ENCODE measurements at regions not wholly inside any gene's neighbourhood (a gene's known extent, or its start where the extent isn't known, plus 50 kb on each side); places are given as distances from the start of the nearest gene placed in this dataset.

GRCh38 chr5:168155585-168155984, 135.9 kb upstream of the WWC1 start:
- DNase-seq = no peak
- ATAC-seq = no peak
- intact Hi-C loops (cut with DNase I) = no loop called here

- no peak for ATAC-seq
- intact Hi-C loops (cut with DNase I) = no loop called here
- DNase-seq = no peak
Observed at GRCh38 chr5:168156170-168156569, 135.3 kb upstream of the WWC1 start.

GRCh38 chr5:168157141-168157540, 134.3 kb upstream of the WWC1 start:
- ATAC-seq (no peak), DNase-seq (no peak)
- intact Hi-C loops (cut with DNase I) = no loop called here

GRCh38 chr5:168159425-168159824, 132.0 kb upstream of the WWC1 start:
- intact Hi-C loops (cut with DNase I) = no loop called here
- DNase-seq (no peak), ATAC-seq (peak in 1 of 2 donors; percentile 53)

- ATAC-seq (no peak), DNase-seq (no peak)
- intact Hi-C loops (cut with DNase I) = no loop called here
Observed at GRCh38 chr5:168162464-168162863, 129.0 kb upstream of the WWC1 start.

- DNase-seq (no peak), ATAC-seq (no peak)
Observed at GRCh38 chr5:168163966-168164365, 127.5 kb upstream of the WWC1 start.

GRCh38 chr5:168165221-168165914, 126.1 kb upstream of the WWC1 start:
- DNase-seq (no peak), ATAC-seq (no peak)
- intact Hi-C loops (cut with DNase I) = no loop called here

More at GRCh38 chr5:168163966-168164365, 127.5 kb upstream of the WWC1 start:
- intact Hi-C loops (cut with DNase I) = no loop called here

GRCh38 chr5:168165977-168166376, 125.5 kb upstream of the WWC1 start:
- DNase-seq (no peak), ATAC-seq (no peak)
- intact Hi-C loops (cut with DNase I) = no loop called here

- no peak for ATAC-seq
- no peak for DNase-seq
- intact Hi-C loops (cut with DNase I) = no loop called here
Observed at GRCh38 chr5:168167338-168167737, 124.1 kb upstream of the WWC1 start.

GRCh38 chr5:168168978-168169698, 122.3 kb upstream of the WWC1 start:
- no peak for DNase-seq
- peak; percentile 26 to 81 for ATAC-seq

GRCh38 chr5:168169791-168170190, 121.7 kb upstream of the WWC1 start:
- DNase-seq (no peak), ATAC-seq (no peak)
- intact Hi-C loops (cut with DNase I) = no loop called here

More at GRCh38 chr5:168168978-168169698, 122.3 kb upstream of the WWC1 start:
- intact Hi-C loops (cut with DNase I) = no loop called here

GRCh38 chr5:168171901-168172759, 119.3 kb upstream of the WWC1 start:
- intact Hi-C loops (cut with DNase I) = no loop called here
- DNase-seq (no peak), ATAC-seq (no peak)

GRCh38 chr5:168172760-168173223, 118.7 kb upstream of the WWC1 start:
- intact Hi-C loops (cut with DNase I) = no loop called here
- ATAC-seq (peak in 1 of 2 donors; percentile 43), DNase-seq (no peak)

- DNase-seq (no peak), ATAC-seq (no peak)
- intact Hi-C loops (cut with DNase I) = no loop called here
Observed at GRCh38 chr5:168174376-168174775, 117.1 kb upstream of the WWC1 start.

GRCh38 chr5:168176251-168176650, 115.2 kb upstream of the WWC1 start:
- DNase-seq = no peak
- no peak for ATAC-seq
- intact Hi-C loops (cut with DNase I) = no loop called here

GRCh38 chr5:168176941-168177340, 114.5 kb upstream of the WWC1 start:
- no peak for ATAC-seq
- intact Hi-C loops (cut with DNase I) = no loop called here
- DNase-seq = no peak

- DNase-seq = no peak
- ATAC-seq = peak; percentile 45 to 80
- intact Hi-C loops (cut with DNase I) = no loop called here
Observed at GRCh38 chr5:168177831-168178450, 113.5 kb upstream of the WWC1 start.

- no peak for DNase-seq
- intact Hi-C loops (cut with DNase I) = no loop called here
- no peak for ATAC-seq
Observed at GRCh38 chr5:168179192-168179593, 112.3 kb upstream of the WWC1 start.

- intact Hi-C loops (cut with DNase I) = no loop called here
Observed at GRCh38 chr5:168182269-168182668, 109.2 kb upstream of the WWC1 start.

More at GRCh38 chr5:168182269-168182668, 109.2 kb upstream of the WWC1 start:
- DNase-seq (no peak), ATAC-seq (no peak)

Measured in left cardiac atrium (tissue), 4 donors.